ENCODE measurements at regions not wholly inside any gene's neighbourhood (a gene's known extent, or its start where the extent isn't known, plus 50 kb on each side); places are given as distances from the start of the nearest gene placed in this dataset.

DNA sequence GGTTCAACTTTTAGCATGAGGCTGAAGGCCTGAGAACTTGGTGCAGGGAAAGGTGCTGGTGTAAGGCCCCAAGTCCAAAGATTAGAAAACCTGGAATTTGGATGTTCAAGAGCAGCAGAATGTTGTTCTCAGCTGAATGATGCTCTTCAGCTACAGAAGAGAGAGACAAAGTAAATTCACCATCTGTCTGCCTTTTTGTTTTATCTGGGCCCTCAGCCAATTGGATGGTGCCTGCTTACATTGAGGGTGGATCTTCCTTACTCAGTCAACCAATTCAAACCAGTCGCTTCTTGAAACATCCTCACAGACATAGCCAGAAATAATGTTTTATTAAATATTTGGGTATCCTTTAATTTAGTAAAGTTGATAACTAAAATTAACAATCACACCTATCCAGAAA lies 748.2 kb upstream of the ADAMTS5 start:
- DNase-seq = no peak

DNA sequence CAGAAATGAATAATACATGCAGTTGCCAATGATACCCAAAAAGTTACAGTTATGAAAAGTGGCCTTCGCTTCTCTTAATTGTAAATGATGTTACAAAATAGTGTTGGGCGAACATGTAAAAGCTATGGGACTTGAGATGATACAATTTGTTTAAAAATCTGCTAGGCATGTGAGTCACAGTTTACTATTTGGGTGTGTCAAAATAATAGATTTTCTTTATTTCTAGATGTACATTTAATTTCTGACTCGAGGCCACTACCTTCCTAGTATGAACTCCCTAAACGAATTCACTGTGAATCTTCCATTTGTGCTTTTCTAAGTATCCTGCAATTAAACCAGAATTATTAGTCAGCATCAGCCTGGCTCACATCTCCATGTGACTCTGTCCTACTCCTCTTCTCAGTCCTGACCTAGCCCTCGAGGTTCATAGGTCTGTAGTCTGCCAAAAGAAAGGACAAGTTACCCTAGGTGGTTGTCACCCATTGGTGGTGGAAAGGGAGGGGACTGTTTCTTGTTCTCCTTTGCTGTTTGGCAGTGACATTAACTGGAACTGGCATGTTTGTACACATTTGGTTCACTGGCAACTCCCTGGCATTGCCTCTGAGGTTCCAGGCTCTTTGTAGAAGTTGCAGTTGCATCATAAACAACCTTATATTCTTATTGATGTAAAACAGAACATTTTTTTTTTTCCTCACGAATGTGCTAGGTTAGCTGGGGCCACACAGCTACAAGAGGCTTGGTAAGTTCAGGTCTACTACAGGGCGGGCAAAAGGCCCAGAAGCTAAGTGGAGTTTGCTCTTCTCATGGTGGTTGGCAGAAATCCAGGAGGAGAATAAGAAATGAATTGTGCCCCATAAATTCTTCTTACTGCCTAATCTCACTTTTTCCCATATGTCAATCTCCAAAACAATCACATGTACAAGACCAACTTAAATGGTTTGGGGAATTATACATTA lies 746.5 kb upstream of the ADAMTS5 start:
- no peak for DNase-seq

GRCh38 chr21:27704567-27705166 lies 737.8 kb upstream of the ADAMTS5 start:
- no peak for DNase-seq

DNA sequence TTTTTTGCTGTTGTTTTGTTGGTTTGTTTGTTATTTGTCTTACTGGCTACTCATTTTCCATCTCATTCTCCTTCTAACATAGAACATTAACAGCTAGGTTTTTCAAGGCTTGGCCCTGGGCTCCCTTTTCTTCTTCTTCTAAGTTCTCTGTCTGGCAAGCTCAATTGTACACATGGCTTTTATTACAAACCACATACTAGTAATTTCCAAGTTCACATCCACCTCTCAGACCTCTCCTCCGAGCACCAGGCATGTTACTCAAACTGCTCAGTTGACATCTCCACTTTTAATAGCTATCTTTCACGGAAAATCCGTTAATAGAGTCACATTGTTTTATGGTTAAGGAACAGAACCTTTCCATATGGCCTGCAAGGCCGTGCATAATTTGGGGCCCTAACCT lies 736.9 kb upstream of the ADAMTS5 start:
- DNase-seq = no peak

DNA sequence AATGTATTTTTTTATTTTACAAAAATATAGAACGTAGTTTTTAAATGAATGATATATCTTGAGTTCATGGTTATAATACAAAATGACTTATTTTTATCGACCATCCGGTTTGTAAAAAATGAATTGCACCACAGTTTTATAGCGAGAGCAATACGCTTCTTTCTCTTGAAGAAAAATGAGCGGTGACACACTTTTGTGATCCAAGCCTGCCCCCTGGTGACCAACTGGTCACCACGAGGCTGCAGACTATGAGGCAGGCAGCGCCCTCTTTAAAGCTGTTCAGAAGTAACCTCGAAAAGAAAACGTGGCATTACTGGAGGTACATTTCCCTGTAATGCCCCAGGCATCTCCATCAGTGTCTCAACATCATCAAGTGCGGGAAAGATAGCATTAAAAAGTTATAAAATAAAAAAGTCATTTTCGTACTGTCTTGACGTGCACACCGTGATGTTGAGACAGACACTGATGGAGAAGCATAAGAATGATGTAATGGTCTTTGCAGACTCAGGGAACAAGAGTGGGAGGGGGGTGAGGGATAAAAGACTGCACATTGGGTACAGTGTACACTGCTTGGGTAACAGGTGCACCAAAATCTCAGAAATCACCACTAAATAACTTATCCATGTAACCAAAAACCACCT lies 734.2 kb upstream of the ADAMTS5 start:
- peak; percentile 55 for DNase-seq

DNA sequence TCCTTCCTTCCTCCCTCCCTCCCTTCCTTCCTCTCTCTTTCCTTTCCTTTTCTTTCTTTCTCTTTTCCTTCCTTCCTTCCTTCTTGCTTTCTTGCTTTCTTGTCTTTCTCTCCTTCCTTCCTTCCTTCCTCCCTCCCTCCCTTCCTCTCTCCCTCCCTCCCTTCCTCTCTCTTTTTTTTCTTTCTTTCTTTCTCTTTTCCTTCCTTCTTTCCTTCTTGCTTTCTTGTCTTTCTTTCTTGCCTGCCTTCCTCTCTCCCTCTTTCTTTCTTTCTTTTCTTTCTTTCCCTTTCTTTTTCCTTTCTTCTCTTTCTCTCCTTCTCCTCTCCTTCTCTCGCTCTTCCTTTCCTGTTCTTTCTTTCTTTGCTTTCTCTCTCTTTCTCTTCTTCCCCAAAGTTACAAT lies 728.4 kb upstream of the ADAMTS5 start:
- no peak for DNase-seq

DNA sequence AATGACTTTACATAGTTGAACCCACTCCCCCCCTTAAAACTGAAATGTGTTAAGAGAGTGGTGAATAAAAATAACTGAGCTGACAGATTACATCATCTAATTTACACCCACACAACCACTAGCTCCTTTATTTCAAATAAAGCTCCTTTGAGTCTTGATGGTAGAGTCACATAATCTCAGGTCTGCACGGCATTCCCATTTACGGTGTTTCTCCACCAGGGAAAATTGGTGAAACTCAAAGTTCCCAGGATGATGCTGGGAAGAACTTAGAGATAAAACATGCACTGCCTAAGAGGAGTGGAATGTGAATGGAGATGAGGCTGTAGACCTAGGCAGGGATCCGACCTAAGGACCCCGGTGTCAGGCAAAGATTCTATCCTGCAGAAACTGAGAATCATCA lies 727.8 kb upstream of the ADAMTS5 start:
- no peak for DNase-seq

DNA sequence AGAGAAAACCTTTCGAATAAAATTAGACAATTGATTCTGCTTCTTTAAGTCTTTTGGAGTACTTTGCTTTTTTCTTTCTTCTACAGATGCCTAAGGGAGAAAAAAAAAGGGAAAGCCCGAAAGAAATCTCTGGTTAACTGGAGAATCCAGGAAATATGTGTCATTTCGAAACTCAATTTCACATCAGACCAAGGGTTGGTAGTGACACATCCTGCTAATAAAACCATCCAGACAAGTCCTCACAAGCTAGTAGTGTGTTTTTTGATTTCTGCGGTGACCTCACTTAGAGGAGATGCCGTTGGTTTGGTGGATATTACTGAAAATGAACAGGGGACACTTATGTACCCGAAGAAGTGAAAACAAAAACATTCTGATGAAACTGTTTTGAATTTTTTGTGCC lies 726.5 kb upstream of the ADAMTS5 start:
- DNase-seq = no peak

GRCh38 chr21:27691516-27691915 lies 724.6 kb upstream of the ADAMTS5 start:
- no peak for DNase-seq

- DNase-seq = no peak
These were observed 724.1 kb upstream of the ADAMTS5 start for GRCh38 chr21:27691006-27691405.

- no peak for DNase-seq
These were observed 723.5 kb upstream of the ADAMTS5 start for GRCh38 chr21:27690426-27690825.

DNA sequence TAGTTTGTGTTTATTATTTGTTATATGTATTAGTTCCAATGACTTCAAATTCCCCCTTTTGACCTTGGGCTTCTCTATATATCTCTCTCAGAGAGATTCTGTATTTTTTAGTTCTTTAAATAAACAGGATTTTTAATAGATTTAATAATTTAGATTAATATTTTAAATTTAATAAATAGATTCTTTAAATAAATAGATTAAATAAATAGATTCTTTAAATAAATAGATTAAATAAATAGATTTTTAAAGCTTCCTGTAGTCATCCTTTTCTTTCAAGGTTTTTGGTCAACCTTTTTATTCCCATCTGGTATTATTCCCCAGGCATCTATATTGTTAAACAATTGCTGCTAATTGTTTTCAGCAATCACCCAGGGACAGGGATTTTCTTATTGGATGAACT lies 721.9 kb upstream of the ADAMTS5 start:
- DNase-seq = no peak

GRCh38 chr21:27683292-27683691 lies 716.4 kb upstream of the ADAMTS5 start:
- DNase-seq = no peak

GRCh38 chr21:27681841-27682240 lies 715.0 kb upstream of the ADAMTS5 start:
- no peak for DNase-seq

DNA sequence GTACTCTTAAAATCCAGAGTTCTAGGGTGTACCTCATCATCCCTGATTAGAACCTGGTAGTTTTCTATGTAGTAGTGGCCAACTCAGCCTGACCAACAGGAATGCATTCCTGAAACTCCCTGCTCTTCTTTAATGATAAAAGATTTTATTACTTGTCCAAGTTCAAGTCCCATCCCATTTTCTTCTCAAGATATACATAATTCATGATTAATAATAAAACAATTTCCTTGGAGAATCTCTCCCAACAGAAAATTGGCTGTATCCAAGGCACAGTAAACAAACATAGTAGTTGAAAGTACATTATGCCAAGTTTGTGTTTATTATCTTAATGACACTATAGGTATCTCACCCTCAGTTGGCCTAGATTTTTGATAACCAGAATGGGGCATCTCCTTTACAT lies 714.1 kb upstream of the ADAMTS5 start:
- no peak for DNase-seq

DNA sequence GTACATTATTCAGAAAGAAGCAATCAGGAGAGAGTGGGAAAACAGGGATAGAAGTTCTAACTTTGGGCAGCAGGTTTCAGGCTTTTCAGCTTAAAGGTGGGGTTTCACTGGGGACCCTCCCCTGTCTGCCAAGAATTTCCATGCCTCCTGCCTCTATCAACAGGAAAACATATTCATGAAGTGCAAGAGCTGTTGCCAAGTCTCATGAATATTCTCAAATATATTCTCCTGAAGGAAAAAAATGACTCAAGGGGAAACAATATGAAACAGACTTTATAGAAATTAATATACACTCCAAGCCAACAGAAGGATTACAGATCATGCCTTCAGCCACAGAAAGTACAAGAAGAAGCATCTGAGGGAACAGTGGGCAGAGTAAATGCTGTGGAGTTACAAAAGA lies 713.3 kb upstream of the ADAMTS5 start:
- DNase-seq = no peak

DNA sequence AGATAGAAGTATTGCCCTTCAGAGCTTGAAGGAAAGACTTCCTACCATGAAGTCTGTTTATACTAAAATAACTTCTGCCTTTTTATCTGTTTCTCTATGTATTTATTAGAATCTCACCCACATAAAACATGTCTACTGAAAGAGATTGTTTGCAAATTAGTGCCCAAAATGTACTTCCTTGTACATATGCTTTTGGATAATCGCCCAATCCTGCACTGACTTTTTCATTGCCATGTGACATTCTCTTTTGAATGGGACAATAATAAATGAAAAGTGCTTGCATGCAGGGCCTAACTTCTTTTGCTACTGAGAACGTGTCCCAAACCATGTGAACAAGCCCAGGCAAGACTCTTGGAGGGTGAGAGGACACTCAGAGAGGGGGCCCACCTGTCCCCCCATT lies 711.6 kb upstream of the ADAMTS5 start:
- no peak for DNase-seq

DNA sequence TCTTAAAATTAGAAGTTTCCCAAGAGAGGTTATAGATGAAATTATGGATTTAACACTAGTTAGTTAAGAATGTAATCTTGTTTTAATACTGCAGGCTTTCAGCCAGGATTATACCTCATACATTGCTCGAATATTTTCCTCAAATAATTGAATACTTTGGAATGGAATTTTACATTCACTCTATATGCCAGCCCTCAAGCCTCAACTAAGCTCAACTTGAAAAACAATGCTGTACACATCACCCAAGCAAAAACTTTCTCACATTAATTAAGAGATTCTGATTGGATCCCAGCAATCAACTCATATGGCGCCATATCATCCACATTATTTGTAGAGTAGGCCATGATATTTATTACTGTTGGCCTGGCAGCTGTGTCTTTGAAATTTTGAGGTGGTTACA lies 710.7 kb upstream of the ADAMTS5 start:
- no peak for DNase-seq

DNA sequence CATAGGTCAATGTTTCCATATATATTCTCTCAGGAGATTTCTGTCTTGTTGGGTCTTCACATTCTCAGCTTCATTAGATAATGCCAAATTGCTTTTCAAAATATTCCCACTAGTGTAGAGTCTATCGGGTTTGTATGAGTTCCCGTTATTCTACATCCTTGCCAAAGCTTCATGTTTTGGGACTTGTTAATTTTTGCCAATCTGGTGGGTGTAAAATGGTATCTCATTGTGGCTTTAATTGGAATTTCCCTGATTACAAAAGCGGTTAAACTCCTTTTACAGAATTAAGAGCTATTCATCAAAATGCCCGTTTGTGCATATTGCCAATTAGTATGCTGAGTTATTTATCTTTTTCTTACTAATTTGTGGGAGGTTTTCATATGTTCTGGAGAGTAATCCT lies 708.4 kb upstream of the ADAMTS5 start:
- DNase-seq = no peak

DNA sequence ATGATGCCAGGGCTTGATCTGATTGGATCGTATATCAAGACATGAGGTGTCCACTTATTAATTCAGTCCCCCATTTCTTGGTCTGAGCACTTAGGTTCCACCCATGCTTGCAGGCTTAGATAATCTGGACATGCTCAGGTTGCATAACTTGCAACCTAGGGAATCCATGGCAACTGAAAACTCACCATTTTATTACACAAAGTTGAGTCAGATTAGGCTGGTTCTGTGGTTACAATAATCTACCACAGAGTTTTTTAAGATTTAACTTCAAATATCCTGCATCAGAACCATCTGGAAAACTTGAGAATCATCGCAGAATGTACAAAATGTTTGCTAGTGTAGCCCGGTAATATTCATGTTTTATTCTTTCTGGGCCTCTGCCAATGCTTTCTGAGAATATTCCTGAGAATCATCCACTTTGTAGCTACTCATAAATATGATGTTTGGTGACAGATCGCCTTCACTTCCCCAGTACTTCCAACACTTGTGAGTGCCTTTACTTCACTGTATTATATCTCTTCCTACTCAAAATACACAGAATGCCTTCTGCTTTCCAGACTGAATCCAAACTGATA lies 707.2 kb upstream of the ADAMTS5 start:
- no peak for DNase-seq

DNA sequence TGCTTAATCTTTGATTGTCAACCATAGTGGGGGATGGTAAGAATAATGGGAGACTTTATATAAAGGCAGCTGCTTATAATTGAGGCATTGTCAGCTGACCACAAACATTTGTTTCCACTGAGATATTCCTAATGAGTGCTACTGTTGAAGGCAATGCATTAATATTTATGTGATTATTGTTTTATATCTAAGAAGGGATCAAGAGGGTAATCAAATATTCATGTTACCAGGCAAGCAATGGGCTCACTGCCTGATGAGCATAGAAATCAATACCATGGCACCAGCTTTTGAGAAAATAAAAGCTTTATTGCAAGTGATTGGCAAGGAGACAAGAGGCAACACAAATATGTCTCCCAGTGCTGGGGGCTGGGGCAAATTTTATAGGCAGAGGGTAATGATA lies 706.7 kb upstream of the ADAMTS5 start:
- no peak for DNase-seq

- DNase-seq = no peak
These were observed 704.3 kb upstream of the ADAMTS5 start for GRCh38 chr21:27671207-27671606.

GRCh38 chr21:27653481-27653880 lies 686.6 kb upstream of the ADAMTS5 start:
- no peak for DNase-seq

DNA sequence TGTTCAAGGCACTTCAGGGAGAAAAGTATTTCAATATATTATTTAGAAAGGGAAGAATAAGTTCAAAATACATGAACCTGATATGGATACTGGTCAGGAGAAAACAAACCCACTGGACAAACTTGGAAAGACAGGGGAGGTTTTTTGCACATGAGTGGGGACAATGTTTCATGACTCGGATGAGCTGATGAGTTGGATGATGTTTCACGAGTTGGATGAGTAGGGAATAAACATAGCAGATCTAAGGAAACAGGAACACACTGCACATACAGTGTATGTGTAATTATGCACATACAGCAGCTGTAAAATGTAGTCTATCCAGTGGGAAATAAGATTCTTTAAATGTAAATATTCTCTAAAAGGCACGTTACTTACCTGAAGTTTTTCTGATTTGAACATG lies 682.9 kb upstream of the ADAMTS5 start:
- no peak for DNase-seq
